SU-DHL-6 (cell line): ENCODE measurements at regions not wholly inside any gene's neighbourhood (a gene's known extent, or its start where the extent isn't known, plus 50 kb on each side); places are given as distances from the start of the nearest gene placed in this dataset.

Experiments used
- CTCF ChIP-seq: fragments of 200-600 bp; sonication (generic); IDR thresholded peaks from one replicate; pipeline ENCODE4 v1.5.1; 2017; ENCODE audit warnings: antibody characterized with exemption, mild to moderate bottlenecking, low read length, moderate library complexity; ENCODE audit not compliant: insufficient read depth, poor library complexity, severe bottlenecking
- EZH2phosphoT487 ChIP-seq: fragments of 200-600 bp; sonication (generic), shearing (Covaris generic); conservative IDR thresholded peaks from 2 replicates; pipeline ENCODE4 v1.6.1; 2018; ENCODE audit warnings: mild to moderate bottlenecking, antibody characterized with exemption, low read length, moderate library complexity, mixed read lengths

GRCh38 chr10:131445623-131446022 lies 134.1 kb upstream of the TCERG1L start:
- TF ChIP-seq CTCF (no peak), EZH2phosphoT487 (no peak)
